ENCODE measurements at regions not wholly inside any gene's neighbourhood (a gene's known extent, or its start where the extent isn't known, plus 50 kb on each side); places are given as distances from the start of the nearest gene placed in this dataset.

GRCh38 chr5:89417990-89418389, 535.0 kb upstream of the MEF2C start:
- no peak for DNase-seq (ENCODE audit: low read depth in 2 of 2)

GRCh38 chr5:89417515-89417914, 534.5 kb upstream of the MEF2C start:
- DNase-seq (ENCODE audit: low read depth in 2 of 2), result no peak

DNA sequence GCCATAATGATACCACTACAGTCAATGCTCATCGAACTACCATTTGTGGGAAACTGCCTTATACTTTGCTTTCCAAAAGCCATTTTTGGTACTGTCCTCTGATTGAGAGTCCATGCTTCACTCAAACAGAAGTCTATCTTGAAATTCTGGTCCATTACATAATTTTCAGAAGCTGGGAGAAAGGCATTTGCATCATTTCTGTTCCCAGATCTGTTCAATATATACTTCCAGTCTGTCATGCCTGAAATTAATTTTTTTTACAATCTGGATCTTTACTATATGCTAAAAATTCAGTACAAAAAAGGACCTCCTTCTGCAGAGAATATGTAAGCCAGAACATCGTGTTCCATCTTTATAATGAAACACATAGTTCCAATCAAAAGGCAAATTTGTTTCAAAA, 528.9 kb upstream of the MEF2C start:
- DNase-seq (ENCODE audit: low read depth in 2 of 2), result no peak

GRCh38 chr5:89407054-89407453, 524.1 kb upstream of the MEF2C start:
- DNase-seq (ENCODE audit: low read depth in 2 of 2), result no peak

DNA sequence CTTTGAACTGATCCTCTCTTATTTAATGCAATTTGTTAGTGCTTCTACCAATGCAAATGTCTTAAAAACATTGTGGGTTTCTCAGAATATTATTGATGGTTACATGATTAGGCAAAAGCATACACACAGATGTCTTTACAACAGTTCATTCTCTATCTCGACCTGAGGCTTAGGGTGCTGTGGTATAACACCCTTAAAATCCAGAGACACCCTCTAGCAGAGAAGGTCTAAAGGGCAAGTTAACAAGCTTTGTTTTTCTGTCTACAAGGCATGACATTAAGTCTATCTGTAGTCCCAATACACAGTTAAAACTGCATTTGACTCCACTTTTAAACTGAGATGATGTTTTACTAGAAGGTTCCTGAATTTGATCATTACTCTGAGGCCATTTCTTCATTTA, 518.7 kb upstream of the MEF2C start:
- no peak for DNase-seq (ENCODE audit: low read depth in 2 of 2)

GRCh38 chr5:89401012-89401411, 518.0 kb upstream of the MEF2C start:
- no peak for DNase-seq (ENCODE audit: low read depth in 2 of 2)

DNA sequence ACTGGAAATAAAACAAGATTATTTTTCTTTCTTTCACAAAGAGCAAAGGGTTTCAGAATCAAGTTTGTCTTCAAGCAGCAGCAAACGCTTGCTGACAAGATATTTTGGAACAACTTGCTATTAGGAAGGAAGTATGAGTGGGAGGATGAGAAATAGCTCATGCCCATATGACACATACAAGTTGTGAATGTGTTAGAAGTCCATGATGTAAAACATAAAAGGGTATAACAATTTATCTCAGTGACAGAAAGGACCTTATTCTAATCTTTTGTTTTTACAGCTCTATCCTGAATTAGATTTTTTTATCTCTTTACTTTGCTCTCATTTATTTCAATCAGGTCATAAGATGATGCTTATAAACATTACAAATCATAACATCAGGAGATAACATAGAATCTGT, 516.6 kb upstream of the MEF2C start:
- DNase-seq (ENCODE audit: low read depth in 2 of 2), result no peak

- no peak for DNase-seq (ENCODE audit: low read depth in 2 of 2)
Measured at GRCh38 chr5:89397096-89397495, 514.1 kb upstream of the MEF2C start.

DNA sequence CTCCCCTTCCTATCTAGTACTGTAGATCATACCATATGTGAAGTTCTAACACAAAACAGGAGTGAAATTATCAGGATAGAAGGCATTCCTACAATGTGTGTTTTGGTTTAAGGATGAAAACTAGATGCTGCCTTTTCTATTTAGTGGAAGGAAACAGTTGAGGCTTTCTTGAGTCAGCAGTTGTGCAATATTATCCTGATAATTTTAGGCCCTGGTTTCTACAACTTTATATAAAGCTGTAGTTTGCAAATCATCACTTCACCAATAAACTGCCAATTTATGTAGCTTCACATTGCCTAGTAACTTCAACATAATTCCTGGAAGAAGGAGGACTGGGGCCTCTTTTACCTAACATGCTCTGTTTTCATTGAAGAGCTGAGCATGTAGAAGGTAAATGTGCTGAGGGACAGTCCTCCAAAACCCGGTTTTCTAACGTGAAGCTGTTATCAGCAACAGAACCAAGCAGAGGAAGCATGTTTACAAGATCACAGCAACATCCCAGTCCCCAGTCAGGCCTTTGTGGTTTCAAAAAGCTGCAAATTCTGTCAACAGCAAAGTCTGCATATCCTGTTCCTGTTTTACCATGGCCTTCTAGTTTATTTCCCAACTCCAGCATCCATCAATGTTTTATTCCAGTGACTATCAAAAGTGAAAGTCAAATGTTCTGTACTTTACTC, 513.4 kb upstream of the MEF2C start:
- DNase-seq (ENCODE audit: low read depth in 2 of 2), result no peak

DNA sequence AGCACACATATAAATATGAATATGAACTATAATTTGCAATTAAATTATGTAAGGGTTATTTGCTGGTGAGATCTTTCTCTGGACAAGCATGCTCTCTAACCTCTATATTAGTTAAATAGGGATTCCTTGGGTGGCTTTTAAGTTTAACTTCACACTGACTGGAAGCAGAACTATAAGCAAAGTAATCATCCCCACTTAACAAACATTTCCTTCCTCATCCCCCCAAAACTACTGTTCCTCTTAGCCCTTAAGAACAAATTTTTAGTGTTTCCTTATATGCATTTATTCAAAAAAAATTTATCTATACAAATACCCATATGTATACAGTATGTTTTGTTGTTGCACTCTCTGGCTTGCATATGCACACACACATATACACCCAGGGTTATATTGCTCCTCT, 512.1 kb upstream of the MEF2C start:
- DNase-seq (ENCODE audit: low read depth in 2 of 2), result no peak

DNA sequence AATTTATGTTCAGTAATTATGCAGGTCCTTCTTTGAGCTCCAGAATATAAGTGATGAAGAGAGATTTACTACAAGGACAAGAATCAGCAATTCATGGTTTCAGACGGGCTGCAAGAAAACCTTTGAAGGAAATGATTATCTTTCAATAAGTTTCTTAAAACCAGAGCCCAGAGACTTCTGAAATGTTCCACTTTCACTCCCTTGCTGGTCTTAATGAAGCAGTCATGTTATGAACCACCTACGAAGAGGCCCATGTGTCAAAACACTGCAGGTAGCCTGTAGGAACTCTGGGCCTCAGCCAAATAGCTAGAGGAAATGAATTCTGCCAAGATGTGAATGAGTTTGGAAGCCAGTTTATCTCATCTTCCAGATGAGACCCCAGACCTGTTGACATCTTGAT, 505.9 kb upstream of the MEF2C start:
- no peak for DNase-seq (ENCODE audit: low read depth in 2 of 2)

- no peak for DNase-seq (ENCODE audit: low read depth in 2 of 2)
Measured at GRCh38 chr5:89384391-89384790, 501.4 kb upstream of the MEF2C start.

- no peak for DNase-seq (ENCODE audit: low read depth in 2 of 2)
Measured at GRCh38 chr5:89380635-89381034, 497.7 kb upstream of the MEF2C start.

DNA sequence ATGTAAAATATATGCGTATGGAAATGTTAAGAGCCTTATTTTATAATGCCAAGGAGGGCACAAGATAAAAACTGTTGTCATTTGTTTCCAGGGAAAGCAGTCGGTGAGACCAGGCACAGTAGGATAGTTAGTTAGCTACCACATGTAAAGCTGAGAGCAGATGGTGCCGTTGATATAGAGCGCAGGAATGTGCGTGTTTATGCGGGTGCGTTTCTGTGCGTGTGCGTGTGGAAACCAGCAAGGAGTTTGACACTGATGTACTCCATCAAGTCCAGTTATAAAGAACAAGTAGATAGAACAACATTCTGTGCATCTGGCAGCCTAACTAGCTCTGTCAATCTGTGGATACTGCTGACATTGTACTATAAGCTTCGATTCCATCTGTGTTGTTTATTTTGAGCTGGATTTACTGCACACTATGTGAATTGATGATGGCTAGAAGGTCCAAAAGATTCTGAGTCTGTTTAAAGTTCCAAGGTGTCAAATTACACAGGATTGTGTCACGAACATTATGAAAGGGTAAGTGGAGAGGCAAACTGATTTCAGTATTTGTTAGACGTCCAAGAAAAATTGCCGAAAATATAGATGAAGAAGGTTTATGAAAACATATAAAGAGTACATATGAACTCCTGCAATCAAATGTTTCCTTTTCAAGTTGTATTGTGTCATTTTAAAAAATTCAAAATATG, 494.9 kb upstream of the MEF2C start:
- no peak for DNase-seq (ENCODE audit: low read depth in 2 of 2)

GRCh38 chr5:89374818-89375521, 492.0 kb upstream of the MEF2C start:
- no peak for DNase-seq (ENCODE audit: low read depth in 2 of 2)

GRCh38 chr5:89374144-89374784, 491.3 kb upstream of the MEF2C start:
- no peak for DNase-seq (ENCODE audit: low read depth in 2 of 2)

DNA sequence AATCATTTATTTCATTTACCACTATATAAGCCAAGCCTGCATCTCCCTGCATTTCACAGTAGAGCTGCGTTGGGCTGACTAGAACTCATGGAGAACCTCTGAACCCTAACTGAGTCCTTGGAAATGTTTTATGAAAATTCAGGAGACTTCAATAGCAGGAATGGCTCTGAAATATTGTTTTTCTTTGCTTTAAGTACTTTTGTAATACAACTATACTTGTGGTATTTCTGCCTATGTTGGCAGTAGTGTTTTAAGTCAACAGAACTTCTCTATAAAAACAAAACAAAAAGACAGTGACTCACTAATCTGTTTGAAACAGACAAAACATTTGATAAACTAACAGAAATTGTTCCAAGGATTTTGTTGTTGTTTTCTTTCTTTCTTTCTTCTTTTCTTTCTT, 489.2 kb upstream of the MEF2C start:
- DNase-seq (ENCODE audit: low read depth in 2 of 2), result no peak

- DNase-seq (ENCODE audit: low read depth in 2 of 2), result no peak
Measured at GRCh38 chr5:89371646-89372045, 488.7 kb upstream of the MEF2C start.

GRCh38 chr5:89359046-89359445, 476.1 kb upstream of the MEF2C start:
- no peak for DNase-seq (ENCODE audit: low read depth in 2 of 2)

DNA sequence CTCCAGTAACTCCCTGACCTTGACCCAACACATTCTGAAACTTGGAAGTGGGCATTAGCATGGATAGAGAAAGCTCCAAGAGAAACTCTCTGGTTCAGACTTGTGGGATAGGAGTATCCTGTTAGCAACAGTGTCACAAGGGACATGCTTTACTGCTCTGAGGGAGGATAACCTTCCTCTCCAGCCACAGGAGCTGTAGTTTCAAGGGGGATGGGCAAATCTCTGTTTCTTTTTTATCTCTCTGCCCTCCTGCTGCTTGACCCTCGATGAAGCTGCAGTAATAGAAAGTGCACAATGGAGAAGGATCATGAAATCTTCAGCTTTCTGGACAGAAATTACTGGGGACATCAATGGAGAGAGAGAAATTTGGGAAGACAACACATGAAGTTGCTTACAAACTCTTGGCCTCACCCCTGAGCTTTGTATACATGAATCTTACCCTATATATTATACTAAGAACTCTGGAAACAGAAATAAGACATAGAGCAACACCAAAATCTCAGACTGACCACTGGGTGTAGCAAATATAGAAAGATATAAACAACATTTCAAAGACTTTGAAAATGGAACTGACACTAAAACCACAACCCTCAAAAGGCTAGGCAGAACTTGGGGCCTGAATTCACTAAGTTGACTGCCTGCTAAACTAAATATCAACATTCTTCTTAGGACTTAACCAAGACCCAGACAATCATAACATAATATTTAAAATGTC, 471.0 kb upstream of the MEF2C start:
- DNase-seq (ENCODE audit: low read depth in 2 of 2), result no peak

DNA sequence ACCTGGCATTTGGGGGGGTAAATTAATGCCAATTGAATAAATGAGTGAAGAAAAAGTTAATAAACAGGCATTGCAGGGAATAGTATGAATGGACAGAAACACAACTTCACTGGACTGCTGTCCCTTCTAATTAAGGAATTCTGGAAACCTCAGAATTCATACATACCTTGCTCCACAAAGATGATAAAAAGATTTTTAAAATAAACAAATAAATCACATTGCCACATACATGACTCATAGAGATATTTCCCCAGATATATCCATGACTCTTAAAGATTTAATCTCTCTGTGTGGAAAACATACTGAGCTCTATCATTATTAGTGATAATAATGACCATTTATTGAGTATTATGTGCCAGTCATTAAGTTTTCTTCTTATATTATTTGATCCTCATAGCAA, 469.0 kb upstream of the MEF2C start:
- no peak for DNase-seq (ENCODE audit: low read depth in 2 of 2)

DNA sequence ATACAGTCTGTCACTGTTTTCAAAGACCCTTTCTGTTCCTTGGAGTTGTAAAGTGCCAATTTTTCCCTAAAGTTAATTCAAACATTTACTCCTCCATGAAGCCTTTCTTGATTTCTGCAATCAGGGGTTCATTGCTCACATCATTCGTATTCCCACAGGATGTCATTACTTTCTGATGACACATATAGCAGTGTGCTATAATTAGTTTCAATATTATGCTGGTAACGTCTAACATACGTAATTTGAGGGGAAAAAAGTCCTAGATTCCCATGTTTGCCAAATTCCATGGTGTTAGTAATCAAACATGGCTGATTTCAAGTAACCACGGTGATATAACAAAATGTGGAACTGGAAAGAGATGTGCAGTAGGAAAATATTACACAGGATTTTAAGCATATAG, 468.2 kb upstream of the MEF2C start:
- no peak for DNase-seq (ENCODE audit: low read depth in 2 of 2)
